NCI-H2227 (cell line): ENCODE measurements at regions not wholly inside any gene's neighbourhood (a gene's known extent, or its start where the extent isn't known, plus 50 kb on each side); places are given as distances from the start of the nearest gene placed in this dataset.

Source experiments
- DNase-seq: peaks from one replicate; lab custom pipeline; 2025; ENCODE audit not compliant: unreplicated experiment; lab: John Stamatoyannopoulos, UW

DNA sequence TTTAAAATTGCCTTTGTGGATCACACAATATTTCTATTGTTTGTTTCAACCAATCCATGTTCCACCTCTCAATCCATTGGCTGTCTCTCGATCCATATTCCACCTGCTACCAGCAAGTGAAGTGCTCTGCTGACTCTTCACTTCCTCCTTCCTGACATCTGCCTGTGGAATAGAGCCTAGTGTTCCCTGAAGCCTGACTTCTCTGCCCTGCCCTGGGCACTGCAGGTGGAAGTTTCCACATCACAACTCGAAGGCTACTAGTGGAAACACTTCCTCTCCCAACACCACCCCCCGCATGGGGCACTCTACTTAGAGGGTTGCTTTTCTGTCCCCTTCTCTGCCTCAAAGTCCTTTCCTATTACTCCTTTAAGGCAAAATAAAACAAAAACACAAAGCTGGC is 563.8 kb upstream of the IGFBP3 start:
- no peak for DNase-seq

DNA sequence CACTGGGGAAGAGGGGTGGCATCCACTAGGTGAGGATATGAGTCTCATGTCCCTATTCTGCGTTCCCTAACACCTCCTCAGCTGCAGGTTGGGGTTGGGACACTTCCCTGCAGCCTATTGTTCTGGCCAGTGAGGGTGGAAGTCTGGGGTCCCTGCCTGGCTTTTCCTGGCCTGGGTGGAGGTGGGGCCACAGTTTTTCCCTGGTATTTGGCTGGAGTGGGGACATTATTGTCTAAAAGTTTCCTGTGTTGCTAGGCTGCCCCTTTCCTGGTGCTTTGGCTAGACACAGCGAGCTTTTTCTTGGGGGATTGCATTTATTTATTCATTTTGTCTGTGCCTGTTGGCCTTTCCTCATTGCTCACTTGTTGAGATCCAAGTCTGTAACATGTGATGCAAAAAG is 559.5 kb upstream of the IGFBP3 start:
- DNase-seq = no peak

DNA sequence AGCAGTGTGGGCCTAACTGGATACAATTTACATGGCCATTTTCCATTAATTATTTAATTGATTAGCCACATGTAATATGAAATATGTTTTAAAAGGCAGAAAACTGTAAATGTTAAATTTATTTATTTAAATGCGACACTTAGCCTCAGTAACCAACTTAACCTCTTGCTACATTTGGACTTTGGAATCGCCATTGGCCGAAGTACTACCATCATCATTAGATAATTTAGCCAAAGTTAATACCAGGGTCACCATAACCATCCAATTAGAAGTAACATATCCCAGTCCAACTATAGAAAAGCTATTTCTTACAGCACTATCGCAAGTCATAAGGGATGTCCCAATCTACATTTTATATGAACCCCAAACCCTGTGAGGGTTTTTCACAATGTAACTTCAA is 558.6 kb upstream of the IGFBP3 start:
- no peak for DNase-seq

DNA sequence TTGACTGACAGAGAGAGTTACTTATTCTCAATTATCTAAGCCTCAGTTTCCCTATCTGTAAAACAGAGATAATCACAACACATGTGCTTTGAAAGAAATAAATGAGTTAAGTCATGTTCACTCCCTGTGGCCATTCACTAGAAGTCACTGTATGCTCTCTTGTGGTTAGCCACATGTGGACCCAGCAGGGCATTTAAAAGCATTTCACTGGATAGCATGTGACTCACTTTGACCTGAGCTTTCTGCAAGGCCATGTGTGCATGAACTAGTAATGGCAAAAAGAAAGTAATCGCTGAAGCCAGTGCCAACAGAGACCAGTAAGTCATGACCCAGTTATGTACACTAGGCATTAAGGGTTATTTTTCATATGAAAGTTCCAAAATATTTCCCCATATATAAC is 557.0 kb upstream of the IGFBP3 start:
- no peak for DNase-seq

DNA sequence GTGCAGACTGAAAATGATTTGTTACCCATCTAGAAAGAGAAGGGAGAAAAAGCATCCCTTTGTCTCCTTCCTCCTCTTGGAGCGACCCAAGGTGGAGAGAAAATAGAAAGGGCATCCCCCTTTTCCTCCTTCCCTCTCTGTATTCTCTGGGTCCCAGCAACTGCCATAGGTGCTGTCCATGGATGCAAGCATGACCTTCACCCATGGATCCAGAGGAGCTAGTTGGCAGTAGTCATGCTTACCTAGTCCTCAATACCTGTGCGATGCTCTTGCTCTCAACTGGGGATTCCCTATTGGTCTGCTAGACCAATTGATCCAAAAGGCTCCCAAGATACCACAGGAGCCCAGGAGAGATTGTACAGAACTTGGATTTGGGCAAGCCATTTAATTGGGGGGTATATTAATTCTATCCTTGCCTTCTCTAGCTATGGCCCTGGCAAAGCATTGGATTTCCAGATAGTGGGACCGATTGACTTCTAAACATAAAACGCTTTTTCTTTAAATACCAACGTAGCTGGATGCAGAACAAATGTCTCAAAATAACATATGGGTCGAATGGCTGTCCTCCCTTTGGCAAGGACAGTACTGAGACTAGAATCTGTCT is 547.8 kb upstream of the IGFBP3 start:
- no peak for DNase-seq

DNA sequence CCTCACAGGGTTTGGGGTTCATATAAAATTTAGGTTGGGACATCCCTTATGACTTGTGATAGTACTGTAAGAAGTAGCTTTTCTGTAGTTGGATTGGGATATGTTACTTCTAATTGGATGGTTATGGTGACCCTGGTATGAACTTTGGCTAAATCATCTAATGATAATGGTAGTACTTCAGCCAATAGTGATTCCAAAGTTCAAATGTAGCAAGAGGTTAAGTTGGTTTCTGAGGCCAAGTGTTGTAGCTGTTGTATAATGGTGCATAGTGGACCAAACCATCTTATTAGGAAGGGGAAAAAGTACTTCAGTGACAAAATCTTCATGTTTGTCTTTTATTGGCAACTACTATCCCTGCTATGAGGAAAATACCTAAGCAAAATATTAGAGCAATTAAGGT is 542.1 kb upstream of the IGFBP3 start:
- DNase-seq = no peak

DNA sequence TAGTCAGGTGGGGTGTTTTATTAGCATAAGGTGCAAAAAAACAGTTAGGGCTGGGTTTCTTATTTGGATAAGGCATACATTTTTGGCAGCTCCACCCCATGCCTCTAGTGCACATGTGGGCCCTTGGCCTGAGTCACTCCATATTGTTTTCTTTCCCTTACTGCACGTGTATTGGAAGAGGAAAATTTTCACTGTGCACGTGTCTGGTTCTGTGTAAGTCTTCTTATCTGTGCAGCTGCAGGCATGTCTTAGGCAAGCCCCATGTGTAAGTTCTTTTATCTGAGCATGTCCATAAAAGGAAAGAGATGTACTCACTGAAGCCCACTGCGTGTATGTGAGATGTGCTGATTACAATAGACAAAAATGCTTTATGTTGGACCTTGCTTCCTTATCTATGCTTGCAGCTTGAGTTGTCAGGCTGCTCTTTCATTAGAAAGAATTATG is 540.3 kb upstream of the IGFBP3 start:
- DNase-seq = no peak

DNA sequence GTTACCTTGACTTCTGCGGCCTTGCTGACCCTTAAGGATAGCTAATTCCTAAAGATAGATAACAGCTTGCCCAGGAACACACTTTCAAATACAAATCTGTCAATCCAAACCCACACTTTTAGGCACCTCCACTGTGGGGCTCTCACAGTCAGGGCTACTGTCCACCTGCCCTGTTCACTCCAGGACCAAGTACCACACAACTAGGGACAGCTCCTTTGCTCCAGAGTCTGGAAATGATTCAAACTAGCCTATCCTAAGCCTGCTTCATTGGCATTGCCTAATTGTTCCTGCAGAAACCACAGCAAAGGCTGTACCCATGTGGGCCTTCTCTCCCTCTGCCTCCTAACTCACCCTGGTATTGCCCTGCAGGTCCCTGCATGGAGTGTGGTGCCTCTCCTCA is 538.9 kb upstream of the IGFBP3 start:
- DNase-seq = no peak

DNA sequence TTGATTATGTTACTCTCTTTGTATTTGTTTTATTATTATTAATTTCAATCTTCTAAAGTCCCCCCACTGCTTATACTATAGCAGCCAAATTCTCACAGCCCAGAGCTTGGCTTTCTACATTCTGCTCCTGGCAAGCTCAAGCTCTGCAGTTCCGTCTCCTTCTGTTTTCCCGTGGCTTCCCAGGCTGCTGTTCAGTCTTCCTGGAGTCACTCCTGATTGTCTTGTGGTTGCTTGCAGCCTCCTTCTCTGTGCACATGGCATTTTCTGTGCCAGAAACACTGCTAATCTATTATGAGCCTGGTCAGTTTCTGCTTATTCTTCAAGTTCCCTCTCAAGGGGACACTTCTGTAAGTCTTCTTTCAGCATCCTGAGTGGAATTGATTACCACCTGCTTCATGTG is 533.7 kb upstream of the IGFBP3 start:
- DNase-seq = no peak

DNA sequence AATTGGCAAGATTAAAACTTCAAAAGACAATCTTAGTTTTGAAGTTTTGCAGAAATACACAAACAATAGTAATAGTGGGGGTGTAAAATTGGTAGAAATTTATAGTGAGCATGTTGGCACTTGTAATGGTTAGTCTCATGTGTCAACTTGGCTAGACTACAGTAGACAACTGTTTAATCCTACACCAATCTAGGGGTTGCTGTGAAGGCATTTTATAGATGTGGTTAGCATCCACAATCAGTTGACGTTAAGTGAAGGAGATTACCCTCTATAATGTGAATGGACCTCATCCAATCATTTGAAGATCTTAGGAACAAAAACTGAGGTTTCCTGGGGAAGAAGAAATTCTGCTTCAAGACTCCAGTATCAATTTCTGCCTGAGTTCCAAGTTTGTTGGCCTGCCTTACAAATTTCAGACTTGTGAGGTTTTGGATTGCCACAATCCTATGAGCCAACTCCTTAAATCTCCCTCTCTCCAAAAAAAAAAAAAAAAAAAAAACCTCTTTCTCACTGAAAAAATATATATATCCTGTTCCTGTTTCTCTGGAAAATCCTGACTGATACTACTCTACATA is 531.6 kb upstream of the IGFBP3 start:
- no peak for DNase-seq

DNA sequence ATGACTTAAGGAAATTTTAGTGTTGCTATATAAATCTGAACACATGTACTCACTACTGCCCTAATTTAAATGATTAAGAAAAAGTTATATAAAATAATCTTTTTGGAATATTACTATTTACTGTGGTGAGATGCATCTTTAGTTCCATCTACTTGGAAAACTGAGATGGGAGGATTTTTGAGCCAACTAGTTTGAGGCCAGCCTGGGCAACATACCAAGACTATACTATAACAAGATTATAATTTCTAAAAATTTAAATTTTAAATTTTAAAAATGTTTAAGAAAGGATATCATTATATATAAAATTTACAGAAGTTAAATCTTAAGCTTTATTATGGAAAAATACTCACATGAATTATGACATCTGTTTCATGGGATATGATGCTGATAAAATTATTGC is 530.8 kb upstream of the IGFBP3 start:
- DNase-seq = no peak

DNA sequence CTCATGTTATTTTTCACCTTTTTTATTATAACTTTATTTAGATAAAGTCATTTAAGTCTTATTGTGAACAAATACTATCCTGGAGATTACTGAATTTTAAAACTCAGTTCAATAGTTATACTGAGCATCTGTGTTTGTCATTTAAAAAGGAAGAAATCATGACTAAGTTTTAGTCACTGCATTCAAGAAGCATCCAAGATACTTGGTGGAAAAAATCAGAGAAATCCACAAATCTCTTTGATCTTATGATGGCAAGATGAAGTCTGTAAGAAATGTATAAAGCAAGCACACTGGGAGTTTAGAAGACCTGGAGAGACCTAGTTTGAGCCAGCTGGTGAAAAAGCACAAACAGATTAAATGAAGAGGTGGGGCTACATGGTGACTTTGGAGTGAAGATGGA is 529.8 kb upstream of the IGFBP3 start:
- DNase-seq = no peak

DNA sequence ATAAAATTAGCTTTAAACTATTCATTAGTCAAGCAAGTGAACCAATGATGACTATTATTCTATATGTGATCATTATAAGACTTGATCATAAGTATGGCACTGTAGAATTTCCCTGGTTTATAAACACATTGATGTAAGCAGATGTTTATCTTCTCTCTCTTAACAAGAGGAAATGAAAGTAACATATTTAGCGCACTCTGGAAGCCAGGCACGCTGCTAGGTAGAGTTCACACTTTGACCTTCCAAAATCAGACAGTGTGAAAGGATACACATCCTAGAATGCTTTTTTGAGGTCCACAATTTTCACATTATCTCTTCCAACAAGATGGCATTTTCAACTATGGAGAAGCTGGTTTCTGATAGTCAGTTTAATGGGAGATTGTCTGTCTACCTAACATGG is 529.4 kb upstream of the IGFBP3 start:
- DNase-seq = no peak

DNA sequence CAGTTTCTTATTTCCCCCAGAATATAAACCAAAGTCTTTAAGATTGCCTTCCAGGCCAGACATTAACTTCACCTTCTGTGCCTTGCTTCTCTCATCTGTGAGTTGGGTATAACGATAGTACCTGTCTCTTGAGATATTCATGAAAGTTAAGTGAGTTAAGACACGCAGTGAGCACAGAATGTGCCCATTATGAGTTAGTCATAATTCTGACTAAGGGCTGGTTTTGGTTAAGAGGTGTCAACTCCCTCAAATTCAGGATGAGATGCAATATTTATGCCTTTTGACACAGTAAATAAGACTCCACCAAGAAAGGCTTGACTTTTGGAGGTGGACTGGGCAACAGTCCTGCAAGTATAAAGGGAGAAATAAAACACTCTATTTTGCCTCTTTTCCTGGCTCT is 528.7 kb upstream of the IGFBP3 start:
- no peak for DNase-seq

DNA sequence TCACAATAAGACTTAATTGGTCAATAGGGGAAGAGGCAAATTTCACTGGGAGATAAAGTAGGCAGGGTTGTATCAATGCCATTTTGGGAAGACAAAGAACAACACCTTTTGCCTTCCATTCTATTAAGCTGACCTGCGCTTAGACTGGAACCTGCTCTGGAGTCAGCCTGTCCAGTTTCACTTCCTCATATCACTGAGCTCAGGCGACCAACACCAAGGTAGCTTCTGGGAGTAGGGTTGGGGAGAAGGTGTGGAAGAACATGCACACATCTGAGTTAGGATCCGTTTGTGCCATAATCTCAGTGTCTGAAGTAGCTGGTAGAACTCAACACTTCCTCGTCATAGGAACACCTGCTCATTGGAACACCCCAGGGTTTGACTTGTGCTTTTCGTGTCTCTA is 527.4 kb upstream of the IGFBP3 start:
- DNase-seq = no peak

DNA sequence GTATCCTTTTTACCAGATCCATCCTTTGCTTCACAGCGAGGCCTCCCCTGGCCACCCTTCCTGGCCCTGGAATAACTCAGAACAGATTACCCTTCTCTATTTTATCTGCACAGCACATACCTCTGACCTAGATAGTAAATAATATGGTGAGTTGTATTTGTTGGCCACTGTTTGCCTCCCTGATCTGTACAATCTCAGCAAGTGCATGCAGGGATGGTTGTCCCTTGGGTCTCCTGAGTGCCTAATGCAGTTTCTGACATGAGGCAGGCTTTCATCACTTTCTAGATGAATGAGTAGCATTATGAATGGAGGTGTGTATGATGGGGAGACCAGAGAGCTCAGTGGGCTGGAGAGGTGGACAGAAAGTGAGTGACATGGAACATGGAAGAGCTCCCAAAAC is 525.1 kb upstream of the IGFBP3 start:
- DNase-seq = no peak

DNA sequence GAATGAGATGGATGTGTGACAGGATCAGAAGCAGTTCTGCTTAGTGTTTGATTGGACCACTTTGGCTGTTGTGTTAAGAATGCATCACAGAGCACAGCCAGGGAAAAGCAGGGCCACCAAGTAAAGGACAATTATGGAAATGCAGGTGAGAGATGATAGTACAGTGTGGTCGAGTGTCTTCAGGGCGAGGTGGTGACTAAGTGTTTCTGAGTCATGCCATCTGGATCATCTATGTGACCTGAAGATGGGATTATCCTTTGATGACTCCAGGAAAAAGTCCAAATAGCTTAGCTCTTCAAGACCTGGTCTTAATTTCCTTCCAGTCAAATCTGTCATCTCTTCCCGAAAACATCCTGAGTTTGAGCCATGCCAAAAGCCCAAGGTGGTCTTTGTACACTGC is 523.2 kb upstream of the IGFBP3 start:
- DNase-seq = no peak

DNA sequence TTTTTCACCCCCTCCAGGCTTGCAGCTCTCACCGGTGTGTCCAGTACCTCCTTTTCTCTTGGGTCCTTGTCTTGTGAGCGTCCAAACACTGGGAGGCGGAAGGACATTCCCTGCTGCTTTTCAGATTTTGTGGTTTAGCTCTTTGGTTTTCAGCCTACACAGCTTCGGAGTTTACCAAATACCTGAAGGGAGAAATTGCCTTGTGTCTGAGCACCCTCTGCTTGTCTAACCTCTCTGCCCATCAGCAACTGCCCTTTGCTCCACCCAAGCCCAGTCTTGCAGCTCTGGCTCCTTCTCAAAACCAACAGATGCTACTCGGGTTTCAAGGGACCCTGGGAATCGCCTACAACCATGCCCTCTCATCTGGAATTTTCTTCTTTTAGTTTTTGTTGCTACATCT is 519.1 kb upstream of the IGFBP3 start:
- no peak for DNase-seq

DNA sequence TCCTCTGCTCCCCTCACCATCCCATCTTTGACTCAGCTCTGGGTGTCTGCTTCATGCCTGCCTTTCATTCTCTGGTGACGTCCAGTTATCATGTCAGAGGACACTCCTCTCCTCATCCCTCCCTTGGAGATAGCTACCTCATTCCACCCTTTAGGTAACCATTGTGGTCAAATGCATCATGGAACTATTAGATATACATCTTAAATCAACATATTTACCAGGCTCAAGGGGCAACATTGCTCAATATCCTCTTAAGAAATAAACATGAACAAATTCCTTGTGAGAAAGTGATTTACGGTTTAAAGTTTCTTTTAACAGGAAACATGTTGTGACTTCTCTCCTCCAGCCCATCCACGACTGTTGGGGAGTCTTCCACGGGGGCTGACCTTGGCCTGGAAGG is 511.6 kb upstream of the IGFBP3 start:
- DNase-seq = no peak

DNA sequence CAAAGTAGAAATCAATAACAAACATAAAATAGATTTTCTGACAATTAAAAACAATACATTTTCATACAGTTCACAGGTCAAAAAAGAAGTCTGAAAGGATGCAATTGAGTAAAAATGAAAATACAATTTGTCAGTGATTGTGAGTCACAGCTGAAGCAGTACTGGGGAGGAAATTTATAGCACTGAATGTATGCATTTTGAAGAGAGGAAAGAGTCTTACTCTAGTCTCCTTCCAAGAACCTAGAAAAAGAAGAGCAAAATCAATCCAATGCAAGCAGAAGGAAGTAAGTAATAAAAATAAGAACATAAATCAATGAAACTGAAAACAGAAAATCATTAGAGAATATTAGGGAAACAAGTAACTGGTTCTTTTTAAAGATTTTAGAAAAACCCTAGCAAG is 507.2 kb upstream of the IGFBP3 start:
- no peak for DNase-seq

DNA sequence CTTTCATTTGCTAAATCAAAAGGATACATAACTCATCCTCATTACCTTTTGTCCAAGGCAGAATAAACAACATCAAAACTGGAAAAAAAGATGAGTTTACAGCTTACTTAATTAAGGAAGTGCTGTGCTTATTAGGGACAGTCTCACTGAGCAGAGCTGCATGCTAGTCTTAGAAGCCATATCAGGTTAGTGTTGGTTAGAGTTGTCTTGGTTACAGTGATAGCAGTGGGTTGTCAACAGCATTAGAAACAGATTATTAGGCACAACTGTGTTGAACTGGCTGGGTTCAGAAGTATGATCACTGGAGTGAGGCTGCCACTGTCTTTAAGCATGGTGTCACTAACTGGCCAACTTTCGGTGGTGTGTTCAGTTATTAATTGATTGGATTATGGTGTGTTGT is 503.9 kb upstream of the IGFBP3 start:
- DNase-seq = no peak

DNA sequence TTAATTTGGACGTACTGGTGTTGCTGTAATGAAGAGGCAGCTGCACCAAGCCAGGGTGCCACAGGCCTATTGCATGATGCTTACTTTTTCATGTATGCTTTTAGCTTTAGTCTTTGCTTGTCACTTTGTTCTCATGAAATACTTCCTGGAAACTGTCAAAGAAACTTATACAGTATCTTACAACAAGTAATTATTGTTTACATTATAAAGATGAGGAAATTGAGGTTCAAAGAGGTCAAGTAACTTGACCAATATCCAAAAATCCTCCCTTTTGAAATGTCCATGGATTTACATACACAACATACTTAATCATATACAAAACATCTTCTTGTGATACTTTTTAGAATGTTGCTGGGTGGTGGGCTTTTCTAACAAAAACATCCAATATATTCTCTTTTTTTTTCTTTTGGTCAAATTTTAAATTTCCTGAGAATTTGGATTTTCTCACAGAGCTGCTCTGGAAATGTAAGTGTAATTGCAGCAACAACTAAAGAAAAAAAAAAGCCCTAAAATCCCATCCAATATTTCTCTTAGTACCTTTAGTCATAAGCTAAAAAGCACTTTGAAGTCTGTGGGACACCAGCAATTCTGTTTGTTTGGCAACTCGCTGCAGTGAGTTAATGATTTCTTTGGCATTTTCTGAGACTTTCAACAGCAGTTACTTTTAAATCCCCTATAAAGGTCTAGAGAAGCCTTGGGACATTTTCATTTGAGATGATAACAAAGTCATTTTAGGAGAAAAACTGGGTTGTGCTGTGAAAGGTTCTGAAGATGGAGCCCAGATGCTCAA is 500.6 kb upstream of the IGFBP3 start:
- DNase-seq = no peak

DNA sequence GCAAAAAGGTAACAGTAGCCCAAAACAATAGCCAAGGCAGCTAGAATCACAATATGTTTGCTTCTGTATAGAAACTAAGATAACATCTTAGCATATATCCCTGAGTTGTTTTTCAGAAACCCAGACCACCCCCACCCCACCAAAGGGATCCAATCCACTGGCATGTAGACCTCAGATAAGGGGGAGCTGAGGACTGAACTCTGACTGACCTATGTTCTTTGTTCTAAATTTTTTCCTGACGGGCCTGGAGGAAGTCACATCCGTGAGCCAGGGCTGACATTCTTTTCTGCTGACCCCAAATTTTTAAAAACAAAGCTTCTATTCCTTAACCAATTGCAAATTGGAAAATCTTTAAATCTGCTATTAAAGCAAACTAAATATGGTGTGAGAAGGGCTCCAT is 493.9 kb upstream of the IGFBP3 start:
- DNase-seq = no peak
